Hepatocyte (in vitro differentiated cells): ENCODE measurements at regions not wholly inside any gene's neighbourhood (a gene's known extent, or its start where the extent isn't known, plus 50 kb on each side); places are given as distances from the start of the nearest gene placed in this dataset.

Source experiments
- DNase-seq: peaks from one replicate; pipeline ENCODE4 v3.0.0-alpha.2; 2016; ENCODE audit warnings: low spot score
- H2AFZ ChIP-seq: fragments of 200-600 bp; sonication (generic); 2 replicates; pipeline ENCODE4 v1.6.0; 2016; ENCODE audit warnings: antibody characterized with exemption, mild to moderate bottlenecking
- H3K27ac ChIP-seq: fragments of 200-600 bp; sonication (generic); 2 replicates; pipeline ENCODE4 v1.5.1; 2016; ENCODE audit warnings: mild to moderate bottlenecking
- H3K27me3 ChIP-seq: fragments of 200-600 bp; sonication (generic); 2 replicates; pipeline ENCODE4 v1.6.1; 2016
- H3K36me3 ChIP-seq: fragments of 200-600 bp; sonication (generic); replicated peaks from 2 replicates; pipeline ENCODE4 v1.5.1; 2016; ENCODE audit warnings: low read depth; ENCODE audit not compliant: insufficient read depth
- H3K4me1 ChIP-seq: fragments of 200-600 bp; sonication (generic); 2 replicates; pipeline ENCODE4 v1.5.1; 2016; ENCODE audit warnings: mild to moderate bottlenecking, moderate library complexity; ENCODE audit not compliant: insufficient read depth
- H3K4me2 ChIP-seq: fragments of 200-600 bp; sonication (generic); 2 replicates; pipeline ENCODE4 v1.6.0; 2016
- H3K4me3 ChIP-seq: fragments of 200-600 bp; sonication (generic); 2 replicates; pipeline ENCODE4 v1.5.1; 2016; ENCODE audit warnings: mild to moderate bottlenecking
- H3K79me2 ChIP-seq: fragments of 200-600 bp; sonication (generic); 2 replicates; pipeline ENCODE4 v1.6.0; 2017; ENCODE audit warnings: mild to moderate bottlenecking
- H3K9me2 ChIP-seq: fragments of 200-600 bp; sonication (generic); replicated peaks from 2 replicates; pipeline ENCODE4 v1.6.0; 2017; ENCODE audit warnings: mild to moderate bottlenecking; ENCODE audit not compliant: insufficient read depth
- H3K9me3 ChIP-seq: fragments of 200-600 bp; sonication (generic); 2 replicates; pipeline ENCODE4 v1.5.1; 2016; ENCODE audit warnings: low read depth, mild to moderate bottlenecking
- H4K20me1 ChIP-seq: fragments of 200-600 bp; sonication (generic); 2 replicates; pipeline ENCODE4 v1.6.0; 2016; ENCODE audit warnings: mild to moderate bottlenecking; ENCODE audit not compliant: insufficient read depth, poor library complexity, severe bottlenecking
- CTCF ChIP-seq: fragments of 200-600 bp; sonication (generic); IDR thresholded peaks from 2 replicates; pipeline ENCODE4 v1.5.1; 2016; ENCODE audit warnings: antibody characterized with exemption, mild to moderate bottlenecking; ENCODE audit not compliant: poor library complexity
- EZH2 ChIP-seq: fragments of 200-600 bp; sonication (generic); IDR thresholded peaks from 2 replicates; pipeline ENCODE4 v1.6.1; 2016; ENCODE audit warnings: antibody characterized with exemption, mild to moderate bottlenecking, borderline replicate concordance
- EZH2phosphoT487 ChIP-seq: fragments of 200-600 bp; sonication (generic); IDR thresholded peaks from one replicate; pipeline ENCODE4 v1.6.1; 2018; ENCODE audit warnings: antibody characterized with exemption, mild to moderate bottlenecking, low read depth, moderate library complexity; ENCODE audit not compliant: unreplicated experiment, severe bottlenecking
- WGBS: methylation state at CpG from one replicate; pipeline ENCODE4 v1.1.6; 2016; ENCODE audit warnings: low lambda C conversion rate; ENCODE audit errors: missing lambda C conversion rate; 5-methylcytosine and 5-hydroxymethylcytosine counted together

GRCh38 chr18:78625847-78626246 is 353.8 kb upstream of the SALL3 start:
- no peak overlapping the region for H3K4me3 ChIP-seq
- no peak for DNase-seq
- no peak for TF ChIP-seq EZH2phosphoT487
- TF ChIP-seq CTCF, result no peak
- TF ChIP-seq EZH2, result no peak
- no peaks in the 10 kb centered on the region for H3K4me1 ChIP-seq
- no peak overlapping the region for H3K27ac ChIP-seq
- H3K9me3 ChIP-seq, result no peaks in the 10 kb centered on the region
- no peaks in the 10 kb centered on the region for H4K20me1 ChIP-seq
- H3K36me3 ChIP-seq, result no peaks in the 10 kb centered on the region
- no peaks in the 10 kb centered on the region for H3K9me2 ChIP-seq
- no peaks in the 10 kb centered on the region for H3K27me3 ChIP-seq
- WGBS, result 50% methylated on average over 5 of the region's 5 CpGs
- H2AFZ ChIP-seq, result no peak overlapping the region
- no peak overlapping the region for H3K4me2 ChIP-seq
- H3K79me2 ChIP-seq, result no peaks in the 10 kb centered on the region

GRCh38 chr18:78627551-78628346 is 351.9 kb upstream of the SALL3 start:
- Histone ChIP-seq H3K4me2 (no peak overlapping the region), H4K20me1 (no peaks in the 10 kb centered on the region), H3K9me3 (no peaks in the 10 kb centered on the region), H3K36me3 (no peaks in the 10 kb centered on the region), H3K27me3 (no peaks in the 10 kb centered on the region), H3K27ac (no peak overlapping the region), H2AFZ (no peak overlapping the region), H3K4me3 (no peak overlapping the region), H3K4me1 (no peaks in the 10 kb centered on the region), H3K79me2 (no peaks in the 10 kb centered on the region), H3K9me2 (no peaks in the 10 kb centered on the region)
- 78% methylated on average over 21 of the region's 21 CpGs for WGBS
- TF ChIP-seq EZH2 (no peak), CTCF (no peak), EZH2phosphoT487 (no peak)
- peak; percentile 49 for DNase-seq

- Histone ChIP-seq H2AFZ (no peak overlapping the region), H3K4me3 (no peak overlapping the region), H3K4me1 (no peaks in the 10 kb centered on the region), H3K79me2 (no peaks in the 10 kb centered on the region), H3K36me3 (no peaks in the 10 kb centered on the region), H3K9me3 (no peaks in the 10 kb centered on the region), H3K27me3 (no peaks in the 10 kb centered on the region), H3K4me2 (no peak overlapping the region), H3K27ac (no peak overlapping the region), H4K20me1 (no peaks in the 10 kb centered on the region), H3K9me2 (no peaks in the 10 kb centered on the region)
- TF ChIP-seq EZH2, result no peak
- no peak for TF ChIP-seq CTCF
- no peak for TF ChIP-seq EZH2phosphoT487
- DNase-seq, result no peak
- WGBS, result 89% methylated on average over 9 of the region's 15 CpGs
Observed at GRCh38 chr18:78629426-78629825, 350.2 kb upstream of the SALL3 start.
